Right atrium auricular region (tissue), 2 donors: ENCODE measurements at regions not wholly inside any gene's neighbourhood (a gene's known extent, or its start where the extent isn't known, plus 50 kb on each side); places are given as distances from the start of the nearest gene placed in this dataset.

Source experiments
- DNase-seq: peaks from one replicate; pipeline ENCODE4 v3.0.0-alpha.2; 2019; ENCODE audit warnings: low spot score
- H3K27ac ChIP-seq, 2 donors: fragments of 200-600 bp; sonication (generic); 1 replicate in 1 of 2; 2 replicates in 1 of 2; pipeline ENCODE4 v1.5.1; 2016 to 2019
- H3K27me3 ChIP-seq, 2 donors: fragments of 200-600 bp; sonication (generic); one replicate each; pipeline versions ENCODE4 v1.5.1 to v1.6.0; 2017 to 2019
- H3K36me3 ChIP-seq: fragments of 200-600 bp; sonication (generic); one replicate; pipeline ENCODE4 v1.5.1; 2016
- H3K4me1 ChIP-seq, 2 donors: fragments of 200-600 bp; sonication (generic); one replicate each; pipeline versions ENCODE4 v1.5.1 to v1.6.0; 2017 to 2019
- H3K4me3 ChIP-seq, 2 donors: fragments of 200-600 bp; sonication (generic); 1 replicate in 1 of 2; 2 replicates in 1 of 2; pipeline ENCODE4 v1.5.1; 2017 to 2019; ENCODE audit warnings: mild to moderate bottlenecking in 1 of 2, moderate library complexity in 1 of 2
- H3K9me3 ChIP-seq, 2 donors: fragments of 200-600 bp; sonication (generic); one replicate each; pipeline ENCODE4 v1.5.1; 2019
- CTCF ChIP-seq, 2 donors: fragments of 200-600 bp; sonication (generic); IDR thresholded peaks; one replicate each; pipeline ENCODE4 v1.5.1; 2019; ENCODE audit warnings: antibody characterized with exemption in 2 of 2

GRCh38 chr3:127455541-127456450 is 134.7 kb downstream of the TPRA1 start:
- H3K27me3 ChIP-seq, result peaks cover 4 to 30% of the 10 kb centered on the region in 2 donors
- TF ChIP-seq CTCF (IDR thresholded peaks at IDR 0.05), result peak; percentile 85 to 97
- no peak for DNase-seq
- peaks cover 0 to 22% of the 10 kb centered on the region in 2 donors for H3K4me1 ChIP-seq
- H3K4me3 ChIP-seq, result peak overlapping the region in 1 of 2 donors; percentile 32
- no peaks in the 10 kb centered on the region for H3K9me3 ChIP-seq
- H3K36me3 ChIP-seq, result no peaks in the 10 kb centered on the region
- H3K27ac ChIP-seq, result no peak overlapping the region

GRCh38 chr3:127454968-127455367 is 135.6 kb downstream of the TPRA1 start:
- no peak for TF ChIP-seq CTCF (IDR thresholded peaks at IDR 0.05)
- H3K27me3 ChIP-seq, result peaks cover 4 to 30% of the 10 kb centered on the region in 2 donors
- peaks cover 0 to 22% of the 10 kb centered on the region in 2 donors for H3K4me1 ChIP-seq
- no peak overlapping the region for H3K27ac ChIP-seq
- no peaks in the 10 kb centered on the region for H3K9me3 ChIP-seq
- H3K36me3 ChIP-seq, result no peaks in the 10 kb centered on the region
- no peak overlapping the region for H3K4me3 ChIP-seq
- DNase-seq, result no peak

GRCh38 chr3:127454051-127454450 is 136.5 kb downstream of the TPRA1 start:
- H3K4me1 ChIP-seq, result peaks cover 0 to 22% of the 10 kb centered on the region in 2 donors
- DNase-seq, result no peak
- peaks cover 4 to 30% of the 10 kb centered on the region in 2 donors for H3K27me3 ChIP-seq

DNA sequence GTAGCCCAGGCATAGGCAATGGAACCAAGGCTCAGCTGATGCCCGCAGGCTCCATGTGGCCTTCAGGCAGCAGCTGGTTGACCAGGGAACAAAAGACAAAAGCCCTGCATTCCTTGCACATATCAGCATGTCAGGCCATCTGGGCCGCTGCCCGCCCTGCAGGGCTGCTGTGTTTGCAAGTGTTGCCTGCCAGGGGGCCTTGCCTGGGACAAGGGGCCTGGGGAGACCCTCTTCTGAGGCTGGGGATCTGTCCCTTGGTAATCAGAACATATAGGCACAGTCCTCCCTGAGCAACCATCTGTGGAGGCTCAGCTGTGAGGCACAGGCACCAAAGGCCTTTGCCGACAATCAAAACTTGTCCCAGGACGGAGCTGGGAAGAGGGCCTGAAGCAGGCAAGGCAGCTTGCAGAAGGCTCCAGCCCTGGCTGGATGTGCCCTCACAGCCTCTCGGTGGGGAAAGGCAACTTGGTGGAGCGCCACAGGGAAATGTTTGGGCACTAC is 138.2 kb downstream of the TPRA1 start:
- peaks cover 0 to 22% of the 10 kb centered on the region in 2 donors for H3K4me1 ChIP-seq
- no peaks in the 10 kb centered on the region for H3K36me3 ChIP-seq
- peaks cover 4 to 22% of the 10 kb centered on the region in 2 donors for H3K27me3 ChIP-seq
- no peak overlapping the region for H3K4me3 ChIP-seq
- no peak for TF ChIP-seq CTCF (IDR thresholded peaks at IDR 0.05)
- no peak overlapping the region for H3K27ac ChIP-seq
- H3K9me3 ChIP-seq, result no peaks in the 10 kb centered on the region
- DNase-seq, result no peak

More at GRCh38 chr3:127454051-127454450, 136.5 kb downstream of the TPRA1 start:
- H3K9me3 ChIP-seq, result no peaks in the 10 kb centered on the region
- no peak overlapping the region for H3K27ac ChIP-seq
- no peaks in the 10 kb centered on the region for H3K36me3 ChIP-seq
- H3K4me3 ChIP-seq, result no peak overlapping the region
- TF ChIP-seq CTCF (IDR thresholded peaks at IDR 0.05), result no peak

GRCh38 chr3:127451321-127451720 is 139.2 kb downstream of the TPRA1 start:
- peaks cover 0 to 14% of the 10 kb centered on the region in 2 donors for H3K4me1 ChIP-seq
- peaks cover 0 to 12% of the 10 kb centered on the region in 2 donors for H3K27me3 ChIP-seq
- H3K9me3 ChIP-seq, result no peaks in the 10 kb centered on the region
- no peak for DNase-seq
- no peak overlapping the region for H3K4me3 ChIP-seq
- no peak overlapping the region for H3K27ac ChIP-seq
- no peak for TF ChIP-seq CTCF (IDR thresholded peaks at IDR 0.05)
- no peaks in the 10 kb centered on the region for H3K36me3 ChIP-seq
